ENCODE measurements at regions not wholly inside any gene's neighbourhood (a gene's known extent, or its start where the extent isn't known, plus 50 kb on each side); places are given as distances from the start of the nearest gene placed in this dataset.
"Not testable (repeated sequence)": the region's sequence is repeated elsewhere in the genome, so short reads cannot be mapped to it uniquely, and the experiment has no call there.

DNA sequence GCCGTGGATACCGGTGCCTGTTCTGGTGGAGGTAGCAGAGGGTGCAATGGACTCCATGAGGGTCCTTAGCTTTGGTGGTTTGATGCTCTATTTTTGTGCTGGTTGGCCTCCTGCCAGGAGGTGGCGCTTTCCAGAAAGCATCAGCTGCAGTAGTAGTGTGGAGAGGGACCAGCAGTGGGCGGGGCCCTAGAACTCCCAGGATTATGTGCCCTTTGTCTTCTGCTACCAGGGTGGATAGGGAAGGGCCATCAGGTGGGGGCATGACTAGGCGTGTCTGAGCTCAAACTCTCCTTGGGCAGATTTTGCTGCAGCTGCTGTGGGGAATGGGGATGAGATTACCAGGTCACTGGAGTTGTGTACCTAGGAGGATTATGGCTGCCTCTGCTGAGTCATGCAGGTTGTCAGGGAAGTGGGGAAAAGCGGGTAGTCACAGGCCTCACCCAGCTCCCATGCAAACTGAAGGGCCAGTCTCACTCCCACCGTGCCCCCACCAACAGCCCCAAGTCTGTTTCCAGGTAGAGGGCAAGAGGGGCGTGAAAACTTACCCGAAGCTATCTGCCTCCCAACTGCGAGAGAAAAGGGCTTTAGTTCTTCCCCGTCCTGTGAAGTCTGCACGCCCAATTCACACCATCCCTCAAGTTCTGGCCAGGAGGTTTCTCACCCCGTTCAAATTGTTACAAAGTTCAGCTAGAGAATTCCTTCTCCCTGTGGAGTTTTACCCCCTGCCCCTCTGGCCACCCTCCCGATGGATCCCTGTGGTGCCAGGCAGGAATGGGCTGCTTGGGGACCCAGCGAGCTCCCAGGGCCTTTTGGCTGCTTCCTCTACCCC is 235.0 kb downstream of the DHX15 start:
- H4K20me1 ChIP-seq (replicated peaks; ENCODE audit: control insufficient read depth, insufficient read depth, low read length); DNase-seq (ENCODE audit: extremely low read depth in 1 of 4, low spot score in 3 of 4); H3K9me3 ChIP-seq (replicated peaks; ENCODE audit: control insufficient read depth, insufficient read depth, low read depth, low read length); H3K4me1 ChIP-seq (replicated peaks in 1 of 2; ENCODE audit: control insufficient read depth in 2 of 2, insufficient read depth in 2 of 2, low read length in 2 of 2); CTCF ChIA-PET (ENCODE audit: low intra/inter-chr PET ratio); FAIRE-seq; H3K36me3 ChIP-seq (ENCODE audit: control insufficient read depth, insufficient read depth, low read length); H3K27ac ChIP-seq (ENCODE audit: extremely low read depth, low read depth, low read length); H3K27me3 ChIP-seq (ENCODE audit: control insufficient read depth in 2 of 2, insufficient read depth in 2 of 2, low read length in 2 of 2); H2AFZ ChIP-seq (ENCODE audit: low read depth, low read length); H3K79me2 ChIP-seq (ENCODE audit: control insufficient read depth, insufficient read depth, low read length); BruUV-seq (replicated peaks); ATAC-seq; H3K9ac ChIP-seq (ENCODE audit: insufficient read depth in 1 of 2, low read depth in 2 of 2, low read length in 2 of 2); in situ Hi-C loops (cut with MboI); H3K4me3 ChIP-seq; H3K4me2 ChIP-seq (ENCODE audit: insufficient read depth, low read length); H3K9me1 ChIP-seq (ENCODE audit: control insufficient read depth, insufficient read depth, low read length); intact Hi-C loops (cut with micrococcal nuclease): not testable (repeated sequence)
- POLR2A ChIA-PET = interaction anchor here (0.7 kb wide), 1 partner anchor 37 kb away, joined by 3 read pairs; no protein-coding TSS in a partner anchor
- WGBS (ENCODE audit: insufficient coverage, low coverage, missing lambda C conversion rate) = under 1% methylated on average over 11 of the region's 15 CpGs
- TF ChIP-seq NFIC (IDR thresholded peaks at IDR 0.05) = peak; percentile 32; the same call in 1 of the 2 replicates
- TF ChIP-seq, protein P1, sequence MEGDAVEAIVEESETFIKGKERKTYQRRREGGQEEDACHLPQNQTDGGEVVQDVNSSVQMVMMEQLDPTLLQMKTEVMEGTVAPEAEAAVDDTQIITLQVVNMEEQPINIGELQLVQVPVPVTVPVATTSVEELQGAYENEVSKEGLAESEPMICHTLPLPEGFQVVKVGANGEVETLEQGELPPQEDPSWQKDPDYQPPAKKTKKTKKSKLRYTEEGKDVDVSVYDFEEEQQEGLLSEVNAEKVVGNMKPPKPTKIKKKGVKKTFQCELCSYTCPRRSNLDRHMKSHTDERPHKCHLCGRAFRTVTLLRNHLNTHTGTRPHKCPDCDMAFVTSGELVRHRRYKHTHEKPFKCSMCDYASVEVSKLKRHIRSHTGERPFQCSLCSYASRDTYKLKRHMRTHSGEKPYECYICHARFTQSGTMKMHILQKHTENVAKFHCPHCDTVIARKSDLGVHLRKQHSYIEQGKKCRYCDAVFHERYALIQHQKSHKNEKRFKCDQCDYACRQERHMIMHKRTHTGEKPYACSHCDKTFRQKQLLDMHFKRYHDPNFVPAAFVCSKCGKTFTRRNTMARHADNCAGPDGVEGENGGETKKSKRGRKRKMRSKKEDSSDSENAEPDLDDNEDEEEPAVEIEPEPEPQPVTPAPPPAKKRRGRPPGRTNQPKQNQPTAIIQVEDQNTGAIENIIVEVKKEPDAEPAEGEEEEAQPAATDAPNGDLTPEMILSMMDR (IDR thresholded peaks at IDR 0.05 in 2 of 3, conservative IDR thresholded peaks at IDR 0.05 in 1 of 3; ENCODE audit: insufficient read depth in 2 of 3, low read depth in 1 of 3, low read length in 3 of 3) = peak in 2 of 3 experiments; percentile 6 to 18; a peak in 2 of 6 replicates
